ENCODE measurements at regions not wholly inside any gene's neighbourhood (a gene's known extent, or its start where the extent isn't known, plus 50 kb on each side); places are given as distances from the start of the nearest gene placed in this dataset.
A peak's percentile ranks its signal among the peaks of the same experiment; 100 is the strongest.

- no TSS peak for BruUV-seq (replicated peaks)
- H3K9me3 ChIP-seq (ENCODE audit: low read length) = 0 out of 2 replicates have a peak, but pooled peaks cover 5% of the 10 kb centered on the region
- DNase-seq (no peak), ATAC-seq (no peak)
- H3K4me3 ChIP-seq (ENCODE audit: low read length) = no peak overlapping the region
- no peaks in the 10 kb centered on the region for H4K20me1 ChIP-seq (ENCODE audit: low read length)
- no peak overlapping the region for H2AFZ ChIP-seq (ENCODE audit: low read length)
- intact Hi-C loops (cut with micrococcal nuclease) = loop anchor here (2.0 to 10.0 kb wide), 5 partner anchors 33 to 515 kb away; partner anchors contain the start of gene SIPA1L1
- no peaks in the 10 kb centered on the region for H3K27me3 ChIP-seq (ENCODE audit: low read length)
- H3K36me3 ChIP-seq (ENCODE audit: low read depth, low read length) = peaks cover 19% of the 10 kb centered on the region
- POLR2A ChIA-PET (ENCODE audit: unreplicated experiment) = interaction anchor here (0.5 kb wide), 1 partner anchor 58 kb away, joined by 3 read pairs; no protein-coding TSS in a partner anchor
- no peak overlapping the region for H3K4me2 ChIP-seq (ENCODE audit: low read length)
- peaks cover 50% of the 10 kb centered on the region for H3K4me1 ChIP-seq (ENCODE audit: insufficient read depth, low read length)
- H3K79me2 ChIP-seq (ENCODE audit: low read length) = no peaks in the 10 kb centered on the region
- no peak overlapping the region for H3K9ac ChIP-seq (ENCODE audit: low read length)
- no peak for TF ChIP-seq CTCF (conservative IDR thresholded peaks at IDR 0.05; ENCODE audit: low read depth, low read length)
- TF ChIP-seq EZH2phosphoT487 (IDR thresholded peaks at IDR 0.05; ENCODE audit: borderline replicate concordance, low read length) = no peak
- no peak for TF ChIP-seq EZH2 (IDR thresholded peaks at IDR 0.05; ENCODE audit: low read length, unreplicated experiment)
- no peaks in the 10 kb centered on the region for H3K9me2 ChIP-seq (replicated peaks; ENCODE audit: low read length)
- CTCF ChIA-PET = no interaction called here
- H3K27ac ChIP-seq (ENCODE audit: low read length) = no peak overlapping the region
- H3F3A ChIP-seq (ENCODE audit: low read length, unreplicated experiment) = no peaks in the 10 kb centered on the region
Observed at GRCh38 chr14:71650187-71650755, 282.0 kb upstream of the RGS6 start.

- ATAC-seq (peak; percentile 60), DNase-seq (peak; percentile 73)
- Histone ChIP-seq H3K4me3 (ENCODE audit: low read length) (no peak overlapping the region), H3K9me2 (replicated peaks; ENCODE audit: low read length) (no peaks in the 10 kb centered on the region), H3K4me2 (ENCODE audit: low read length) (peak overlapping the region; percentile 22; the same call in 1 of the 2 replicates), H3K27me3 (ENCODE audit: low read length) (no peaks in the 10 kb centered on the region), H3F3A (ENCODE audit: low read length, unreplicated experiment) (no peaks in the 10 kb centered on the region), H3K79me2 (ENCODE audit: low read length) (no peaks in the 10 kb centered on the region), H3K27ac (ENCODE audit: low read length) (peak overlapping the region; percentile 31), H2AFZ (ENCODE audit: low read length) (no peak overlapping the region), H3K36me3 (ENCODE audit: low read depth, low read length) (peaks cover 19% of the 10 kb centered on the region), H3K9me3 (ENCODE audit: low read length) (0 out of 2 replicates have a peak, but pooled peaks cover 5% of the 10 kb centered on the region), H3K4me1 (ENCODE audit: insufficient read depth, low read length) (peaks cover 50% of the 10 kb centered on the region), H3K9ac (ENCODE audit: low read length) (no peak overlapping the region), H4K20me1 (ENCODE audit: low read length) (no peaks in the 10 kb centered on the region)
- ChIA-PET POLR2A (ENCODE audit: unreplicated experiment) (no interaction called here), CTCF (no interaction called here)
- BruUV-seq (replicated peaks) = no TSS peak
- TF ChIP-seq CTCF (conservative IDR thresholded peaks at IDR 0.05; ENCODE audit: low read depth, low read length) = no peak
- TF ChIP-seq EZH2phosphoT487 (IDR thresholded peaks at IDR 0.05; ENCODE audit: borderline replicate concordance, low read length) = no peak
- TF ChIP-seq EZH2 (IDR thresholded peaks at IDR 0.05; ENCODE audit: low read length, unreplicated experiment) = no peak
- intact Hi-C loops (cut with micrococcal nuclease) = loop anchor here (1.0 to 10.0 kb wide), 6 partner anchors 22 to 516 kb away; partner anchors contain the start of gene SIPA1L1
Observed at GRCh38 chr14:71651228-71651627, 281.0 kb upstream of the RGS6 start.

GRCh38 chr14:71652368-71652767, 279.9 kb upstream of the RGS6 start:
- H3K79me2 ChIP-seq (ENCODE audit: low read length) = no peaks in the 10 kb centered on the region
- intact Hi-C loops (cut with micrococcal nuclease) = loop anchor here (5.0 to 10.0 kb wide), 3 partner anchors 35 to 518 kb away; no protein-coding TSS in a partner anchor
- H3K27ac ChIP-seq (ENCODE audit: low read length) = no peak overlapping the region
- H3K9me3 ChIP-seq (ENCODE audit: low read length) = 0 out of 2 replicates have a peak, but pooled peaks cover 5% of the 10 kb centered on the region
- no peak overlapping the region for H3K4me3 ChIP-seq (ENCODE audit: low read length)
- no peaks in the 10 kb centered on the region for H3F3A ChIP-seq (ENCODE audit: low read length, unreplicated experiment)
- peaks cover 39% of the 10 kb centered on the region for H3K4me1 ChIP-seq (ENCODE audit: insufficient read depth, low read length)
- no peaks in the 10 kb centered on the region for H4K20me1 ChIP-seq (ENCODE audit: low read length)
- H3K9me2 ChIP-seq (replicated peaks; ENCODE audit: low read length) = no peaks in the 10 kb centered on the region
- no peak overlapping the region for H3K9ac ChIP-seq (ENCODE audit: low read length)
- no peak for TF ChIP-seq CTCF (conservative IDR thresholded peaks at IDR 0.05; ENCODE audit: low read depth, low read length)
- TF ChIP-seq EZH2phosphoT487 (IDR thresholded peaks at IDR 0.05; ENCODE audit: borderline replicate concordance, low read length) = no peak
- no peak for TF ChIP-seq EZH2 (IDR thresholded peaks at IDR 0.05; ENCODE audit: low read length, unreplicated experiment)
- DNase-seq = no peak
- POLR2A ChIA-PET (ENCODE audit: unreplicated experiment) = no interaction called here
- no TSS peak for BruUV-seq (replicated peaks)
- CTCF ChIA-PET = no interaction called here
- peaks cover 19% of the 10 kb centered on the region for H3K36me3 ChIP-seq (ENCODE audit: low read depth, low read length)
- H2AFZ ChIP-seq (ENCODE audit: low read length) = no peak overlapping the region
- ATAC-seq = no peak
- H3K4me2 ChIP-seq (ENCODE audit: low read length) = no peak overlapping the region
- no peaks in the 10 kb centered on the region for H3K27me3 ChIP-seq (ENCODE audit: low read length)
